Esophagus (tissue), 2 donors: ENCODE measurements at regions not wholly inside any gene's neighbourhood (a gene's known extent, or its start where the extent isn't known, plus 50 kb on each side); places are given as distances from the start of the nearest gene placed in this dataset.
"Not testable (repeated sequence)": the region's sequence is repeated elsewhere in the genome, so short reads cannot be mapped to it uniquely, and the experiment has no call there.

ENCODE experiments used
- H3K27ac ChIP-seq, 2 donors: one replicate each; pipeline ENCODE4 v1.5.1; 2013; ENCODE audit warnings: low read depth in 2 of 2, mild to moderate bottlenecking in 2 of 2, inconsistent platforms in 1 of 2, low read length in 1 of 2, moderate library complexity in 1 of 2
- H3K27me3 ChIP-seq, 2 donors: one replicate each; pipeline ENCODE4 v1.6.1; 2013; ENCODE audit warnings: low read length in 2 of 2, control low read depth in 1 of 2, mild to moderate bottlenecking in 1 of 2; ENCODE audit not compliant: insufficient read depth in 2 of 2, control insufficient read depth in 1 of 2
- H3K36me3 ChIP-seq, 2 donors: one replicate each; pipeline ENCODE4 v1.6.1; 2013; ENCODE audit warnings: low read length in 1 of 2; ENCODE audit not compliant: control insufficient read depth in 2 of 2, insufficient read depth in 2 of 2
- H3K4me1 ChIP-seq, 2 donors: one replicate each; pipeline ENCODE4 v1.6.1; 2013; ENCODE audit warnings: low read length in 1 of 2; ENCODE audit not compliant: control insufficient read depth in 2 of 2, insufficient read depth in 2 of 2
- H3K4me3 ChIP-seq, 2 donors: one replicate each; pipeline ENCODE4 v1.5.1; 2013; ENCODE audit warnings: low read length in 2 of 2, mild to moderate bottlenecking in 2 of 2, low read depth in 1 of 2, moderate library complexity in 1 of 2
- H3K9me3 ChIP-seq, 2 donors: one replicate each; pipeline ENCODE4 v1.6.1; 2013; ENCODE audit warnings: mild to moderate bottlenecking in 2 of 2, low read depth in 1 of 2, low read length in 1 of 2, moderate library complexity in 1 of 2; ENCODE audit not compliant: control insufficient read depth in 2 of 2, insufficient read depth in 1 of 2
- WGBS, 2 donors: extraction: QIAGEN DNeasy Blood & Tissue Kit; methylation state at CpG; one replicate each; pipeline ENCODE4 v1.1.7; 2013; 5-methylcytosine and 5-hydroxymethylcytosine counted together
- donor health status: healthy with polysubstance abuse.
- donor health status: Bipolar disorder and iron deficiency.

- peaks cover 3 to 4% of the 10 kb centered on the region in 2 donors for H3K4me1 ChIP-seq
- 34 to 41% methylated on average over 8 of the region's 8 CpGs for WGBS, 2 donors
- H3K9me3 ChIP-seq: no peaks in the 10 kb centered on the region
- H3K27me3 ChIP-seq: no peaks in the 10 kb centered on the region
- H3K36me3 ChIP-seq: no peaks in the 10 kb centered on the region
- peak overlapping the region; percentile 71 to 91 for H3K27ac ChIP-seq
- H3K4me3 ChIP-seq: no peak overlapping the region
Observed at GRCh38 chr13:44854313-44855060, 134.8 kb downstream of the NUFIP1 start.

GRCh38 chr13:44853641-44854040 is 135.6 kb downstream of the NUFIP1 start:
- Histone ChIP-seq H3K4me1 (peaks cover 3 to 4% of the 10 kb centered on the region in 2 donors), H3K9me3 (no peaks in the 10 kb centered on the region), H3K36me3 (no peaks in the 10 kb centered on the region), H3K27me3 (no peaks in the 10 kb centered on the region), H3K4me3 (no peak overlapping the region), H3K27ac (peak overlapping the region; percentile 71 to 91)
- WGBS, 2 donors: 24 to 28% methylated on average over 3 of the region's 3 CpGs

GRCh38 chr13:44848920-44849676 is 140.2 kb downstream of the NUFIP1 start:
- H3K4me3 ChIP-seq: no peak overlapping the region
- peaks cover 0 to 2% of the 10 kb centered on the region in 2 donors for H3K4me1 ChIP-seq
- no peaks in the 10 kb centered on the region for H3K9me3 ChIP-seq
- H3K36me3 ChIP-seq: no peaks in the 10 kb centered on the region
- H3K27me3 ChIP-seq: no peaks in the 10 kb centered on the region
- WGBS, 2 donors: 73 to 81% methylated on average over 11 of the region's 11 CpGs
- H3K27ac ChIP-seq: peak overlapping the region; percentile 12 to 57

GRCh38 chr13:44845281-44846058 is 143.8 kb downstream of the NUFIP1 start:
- H3K27ac ChIP-seq, H3K9me3 ChIP-seq, H3K36me3 ChIP-seq, H3K4me1 ChIP-seq, H3K27me3 ChIP-seq, H3K4me3 ChIP-seq: not testable (repeated sequence)
- 92 to 93% methylated on average over 11 of the region's 11 CpGs for WGBS, 2 donors

GRCh38 chr13:44844786-44845185 is 144.5 kb downstream of the NUFIP1 start:
- no peak overlapping the region for H3K27ac ChIP-seq
- 67 to 78% methylated on average over 8 of the region's 8 CpGs for WGBS, 2 donors

GRCh38 chr13:44843403-44843802 is 145.9 kb downstream of the NUFIP1 start:
- no peaks in the 10 kb centered on the region for H3K36me3 ChIP-seq
- H3K4me1 ChIP-seq: peaks cover 0 to 2% of the 10 kb centered on the region in 2 donors
- H3K27me3 ChIP-seq: no peaks in the 10 kb centered on the region
- H3K9me3 ChIP-seq: no peaks in the 10 kb centered on the region
- no peak overlapping the region for H3K27ac ChIP-seq
- 100% methylated on average over 1 of the region's 1 CpG for WGBS, 2 donors
- H3K4me3 ChIP-seq: no peak overlapping the region

More at GRCh38 chr13:44844786-44845185, 144.5 kb downstream of the NUFIP1 start:
- H3K27me3 ChIP-seq: no peaks in the 10 kb centered on the region
- H3K36me3 ChIP-seq: no peaks in the 10 kb centered on the region
- no peak overlapping the region for H3K4me3 ChIP-seq
- peaks cover 0 to 2% of the 10 kb centered on the region in 2 donors for H3K4me1 ChIP-seq
- no peaks in the 10 kb centered on the region for H3K9me3 ChIP-seq

- Histone ChIP-seq H3K27me3 (no peaks in the 10 kb centered on the region), H3K4me3 (no peak overlapping the region), H3K4me1 (peaks cover 0 to 2% of the 10 kb centered on the region in 2 donors), H3K27ac (peak overlapping the region in 1 of 2 donors; percentile 21), H3K36me3 (no peaks in the 10 kb centered on the region), H3K9me3 (no peaks in the 10 kb centered on the region)
- WGBS, 2 donors: 58 to 73% methylated on average over 1 of the region's 1 CpG
Observed at GRCh38 chr13:44842158-44842557, 147.1 kb downstream of the NUFIP1 start.

- Histone ChIP-seq H3K27ac (no peak overlapping the region), H3K36me3 (no peaks in the 10 kb centered on the region), H3K4me1 (peaks cover 0 to under 1% of the 10 kb centered on the region in 2 donors), H3K27me3 (no peaks in the 10 kb centered on the region), H3K4me3 (no peak overlapping the region), H3K9me3 (no peaks in the 10 kb centered on the region)
- 37 to 49% methylated on average over 2 of the region's 2 CpGs for WGBS, 2 donors
Observed at GRCh38 chr13:44840131-44840530, 149.1 kb downstream of the NUFIP1 start.

- Histone ChIP-seq H3K27ac (no peak overlapping the region), H3K9me3 (no peaks in the 10 kb centered on the region), H3K4me1 (no peaks in the 10 kb centered on the region), H3K36me3 (no peaks in the 10 kb centered on the region), H3K27me3 (no peaks in the 10 kb centered on the region), H3K4me3 (no peak overlapping the region)
- WGBS, 2 donors: 98 to 100% methylated on average over 1 of the region's 1 CpG
Observed at GRCh38 chr13:44837250-44837649, 152.0 kb downstream of the NUFIP1 start.
